D721Med (cell line): ENCODE measurements at regions not wholly inside any gene's neighbourhood (a gene's known extent, or its start where the extent isn't known, plus 50 kb on each side); places are given as distances from the start of the nearest gene placed in this dataset.

Experiments
- DNase-seq: peaks from one replicate; pipeline ENCODE4 v3.0.0; 2011; ENCODE audit warnings: low spot score; ENCODE audit not compliant: insufficient read length
- FAIRE-seq: peaks from 2 replicates; lab custom pipeline; 2011; peaks lifted over from hg19 to GRCh38; lab: Jason Lieb, UNC
- TF ChIP-seq, protein P1 (sequence below): IDR thresholded peaks from 2 replicates; pipeline ENCODE4 v1.5.1; 2012; ENCODE audit warnings: mild to moderate bottlenecking, control low read depth; ENCODE audit not compliant: insufficient read depth; ENCODE audit errors: missing control alignments

DNA sequence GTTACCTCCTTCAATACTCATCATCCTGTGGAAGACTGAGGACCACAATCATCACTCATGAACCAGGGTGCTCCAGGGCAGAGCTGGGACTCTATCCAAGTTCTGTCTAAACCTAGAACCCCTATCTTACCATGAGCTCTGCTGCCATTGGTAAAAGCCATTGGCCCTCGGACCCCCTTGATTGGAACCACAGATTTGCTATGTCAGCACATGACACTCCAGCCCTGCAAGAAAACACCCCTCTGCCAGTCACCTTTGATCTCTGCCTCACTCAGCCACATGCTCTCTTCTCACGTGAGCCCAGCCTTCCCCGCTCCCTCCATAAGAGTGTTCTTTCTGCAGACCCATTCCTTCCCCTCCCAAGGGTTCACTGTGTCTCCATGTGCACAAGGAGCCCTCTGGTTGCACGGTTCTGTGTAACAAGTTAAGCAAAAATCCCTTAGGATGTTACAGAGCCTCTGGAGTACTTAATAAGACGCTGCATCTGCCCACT lies 468.8 kb upstream of the DYNLRB2 start:
- TF ChIP-seq, protein P1, sequence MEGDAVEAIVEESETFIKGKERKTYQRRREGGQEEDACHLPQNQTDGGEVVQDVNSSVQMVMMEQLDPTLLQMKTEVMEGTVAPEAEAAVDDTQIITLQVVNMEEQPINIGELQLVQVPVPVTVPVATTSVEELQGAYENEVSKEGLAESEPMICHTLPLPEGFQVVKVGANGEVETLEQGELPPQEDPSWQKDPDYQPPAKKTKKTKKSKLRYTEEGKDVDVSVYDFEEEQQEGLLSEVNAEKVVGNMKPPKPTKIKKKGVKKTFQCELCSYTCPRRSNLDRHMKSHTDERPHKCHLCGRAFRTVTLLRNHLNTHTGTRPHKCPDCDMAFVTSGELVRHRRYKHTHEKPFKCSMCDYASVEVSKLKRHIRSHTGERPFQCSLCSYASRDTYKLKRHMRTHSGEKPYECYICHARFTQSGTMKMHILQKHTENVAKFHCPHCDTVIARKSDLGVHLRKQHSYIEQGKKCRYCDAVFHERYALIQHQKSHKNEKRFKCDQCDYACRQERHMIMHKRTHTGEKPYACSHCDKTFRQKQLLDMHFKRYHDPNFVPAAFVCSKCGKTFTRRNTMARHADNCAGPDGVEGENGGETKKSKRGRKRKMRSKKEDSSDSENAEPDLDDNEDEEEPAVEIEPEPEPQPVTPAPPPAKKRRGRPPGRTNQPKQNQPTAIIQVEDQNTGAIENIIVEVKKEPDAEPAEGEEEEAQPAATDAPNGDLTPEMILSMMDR: no peak
- FAIRE-seq (no peak), DNase-seq (no peak)

DNA sequence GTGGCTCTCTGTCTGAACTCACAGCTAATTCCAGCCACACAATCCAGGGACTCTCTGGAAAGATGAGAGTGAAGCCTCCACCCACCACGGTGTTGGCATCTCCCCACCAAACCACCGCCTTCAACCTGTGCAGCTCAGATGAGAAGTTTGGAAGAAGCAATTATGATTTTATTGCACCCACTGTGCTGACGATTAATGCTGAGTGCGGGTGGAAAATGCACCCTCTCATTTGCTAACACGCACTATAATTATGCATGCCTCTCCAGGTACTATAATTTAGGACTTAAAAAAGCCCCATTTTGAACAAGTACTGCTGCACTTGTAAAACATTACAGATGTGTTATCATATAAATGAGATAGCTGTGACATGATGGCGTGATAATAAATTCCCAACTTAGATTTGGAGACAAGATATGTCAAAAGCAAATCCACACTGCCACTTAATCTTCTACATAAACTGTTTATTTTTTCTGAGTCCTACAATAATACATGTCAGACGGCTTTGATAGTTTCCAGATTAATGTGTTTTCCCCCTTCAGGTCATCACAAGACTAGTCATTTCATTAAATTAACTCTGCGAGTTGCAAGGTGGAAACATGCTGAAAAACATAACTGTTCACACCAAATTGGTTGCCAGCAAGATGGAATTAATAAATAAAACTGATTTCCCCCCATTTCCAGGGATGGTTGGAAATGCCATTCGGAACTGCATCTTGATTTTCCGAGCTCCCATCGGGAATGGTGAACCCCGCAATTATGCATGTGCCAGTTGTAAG lies 466.5 kb upstream of the MAF start:
- TF ChIP-seq, protein P1: no peak
- no peak for FAIRE-seq

DNA sequence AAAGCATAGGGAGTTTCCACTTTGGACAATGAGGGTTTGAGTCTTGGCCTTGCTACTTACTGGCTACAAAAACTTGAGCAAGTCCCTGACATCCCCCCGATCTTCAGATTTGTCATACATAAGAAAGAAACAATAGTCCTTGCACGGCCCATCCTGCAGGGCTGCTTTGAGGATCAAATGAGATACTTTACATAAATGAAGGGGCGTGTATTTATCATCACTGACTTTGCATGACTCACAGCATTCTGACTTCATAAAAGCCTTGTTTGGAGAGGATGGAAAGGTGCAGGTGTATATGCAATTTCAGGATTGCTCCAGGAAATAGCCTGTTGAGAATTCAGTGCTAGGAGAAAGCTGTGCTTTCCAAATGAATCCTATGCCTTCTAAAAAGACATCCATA lies 465.0 kb upstream of the MAF start:
- FAIRE-seq: no peak
- TF ChIP-seq, protein P1: no peak
- no peak for DNase-seq

More for the DNA sequence above, 466.5 kb upstream of the MAF start:
- DNase-seq: no peak

GRCh38 chr16:80063713-80064069 lies 463.2 kb upstream of the MAF start:
- no peak for DNase-seq
- FAIRE-seq: no peak
- TF ChIP-seq, protein P1: no peak

- TF ChIP-seq, protein P1: no peak
- FAIRE-seq (no peak), DNase-seq (no peak)
Measured at GRCh38 chr16:80063031-80063712, 462.6 kb upstream of the MAF start.

DNA sequence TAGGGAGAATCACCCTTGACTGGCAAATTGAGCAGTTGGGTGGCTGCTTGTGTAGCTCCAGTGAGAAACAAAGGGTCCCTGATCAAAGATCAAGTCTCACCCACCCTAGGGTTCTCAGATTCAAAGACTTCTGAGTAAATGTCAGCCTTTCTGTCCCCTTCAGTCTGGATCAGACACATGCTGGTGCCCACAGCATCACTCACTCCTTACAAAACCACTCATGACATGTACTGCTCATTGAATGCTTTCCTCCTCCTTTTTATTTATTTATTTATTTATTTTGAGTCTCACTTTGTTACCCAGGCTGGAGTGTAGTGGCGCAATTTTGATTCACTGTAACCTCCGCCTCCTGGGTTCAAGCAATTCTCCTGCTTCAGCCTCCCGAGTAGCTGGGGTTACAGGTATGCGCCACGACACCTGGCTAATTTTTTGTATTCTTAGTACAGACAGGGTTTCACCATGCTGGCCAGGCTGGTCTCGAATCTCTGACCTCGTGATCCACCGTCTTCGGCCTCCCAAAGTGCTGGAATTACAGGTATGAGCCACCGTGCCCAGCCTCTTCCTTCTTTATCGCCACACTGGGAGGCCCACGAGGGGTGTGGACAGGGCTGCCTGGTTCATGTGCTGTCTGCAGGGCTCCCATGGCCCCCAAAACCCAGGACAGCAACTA lies 462.0 kb upstream of the MAF start:
- DNase-seq (no peak), FAIRE-seq (no peak)
- TF ChIP-seq, protein P1: no peak
